ENCODE measurements at regions not wholly inside any gene's neighbourhood (a gene's known extent, or its start where the extent isn't known, plus 50 kb on each side); places are given as distances from the start of the nearest gene placed in this dataset.

GRCh38 chr7:133190650-133191049, 62.2 kb upstream of the EXOC4 start:
- Mint-ChIP-seq H3K4me1 (ENCODE audit: unreplicated experiment) (no peaks in the 10 kb centered on the region), H3K27me3 (peaks cover 15% of the 10 kb centered on the region), H3K27ac (no peak overlapping the region), H3K4me3 (no peak overlapping the region), H3K9me3 (no peaks in the 10 kb centered on the region), H3K36me3 (no peaks in the 10 kb centered on the region)
- no peak for TF ChIP-seq CTCF (conservative IDR thresholded peaks at IDR 0.05)
- no peak for DNase-seq (ENCODE audit: extremely low spot score, unreplicated experiment)

GRCh38 chr7:133191787-133192186, 61.1 kb upstream of the EXOC4 start:
- Mint-ChIP-seq H3K4me3 (no peak overlapping the region), H3K27ac (no peak overlapping the region), H3K4me1 (ENCODE audit: unreplicated experiment) (no peaks in the 10 kb centered on the region), H3K36me3 (no peaks in the 10 kb centered on the region), H3K9me3 (no peaks in the 10 kb centered on the region), H3K27me3 (peaks cover 23% of the 10 kb centered on the region)
- TF ChIP-seq CTCF (conservative IDR thresholded peaks at IDR 0.05): no peak
- no peak for DNase-seq (ENCODE audit: extremely low spot score, unreplicated experiment)

- peaks cover 6% of the 10 kb centered on the region for H3K4me1 Mint-ChIP-seq (ENCODE audit: unreplicated experiment)
- peaks cover 30% of the 10 kb centered on the region for H3K27me3 Mint-ChIP-seq
- no peak for TF ChIP-seq CTCF (conservative IDR thresholded peaks at IDR 0.05)
- no peak for DNase-seq (ENCODE audit: extremely low spot score, unreplicated experiment)
- H3K4me3 Mint-ChIP-seq: no peak overlapping the region
- H3K9me3 Mint-ChIP-seq: no peaks in the 10 kb centered on the region
- no peak overlapping the region for H3K27ac Mint-ChIP-seq
- no peaks in the 10 kb centered on the region for H3K36me3 Mint-ChIP-seq
Observed at GRCh38 chr7:133195868-133196267, 57.0 kb upstream of the EXOC4 start.

GRCh38 chr7:133196856-133197612, 55.8 kb upstream of the EXOC4 start:
- no peak overlapping the region for H3K27ac Mint-ChIP-seq
- H3K4me1 Mint-ChIP-seq (ENCODE audit: unreplicated experiment): peaks cover 6% of the 10 kb centered on the region
- DNase-seq (ENCODE audit: extremely low spot score, unreplicated experiment): no peak
- no peak for TF ChIP-seq CTCF (conservative IDR thresholded peaks at IDR 0.05)
- no peaks in the 10 kb centered on the region for H3K36me3 Mint-ChIP-seq
- no peak overlapping the region for H3K4me3 Mint-ChIP-seq
- peaks cover 26% of the 10 kb centered on the region for H3K27me3 Mint-ChIP-seq
- no peaks in the 10 kb centered on the region for H3K9me3 Mint-ChIP-seq

GRCh38 chr7:133197972-133198544, 54.8 kb upstream of the EXOC4 start:
- H3K4me3 Mint-ChIP-seq: no peak overlapping the region
- TF ChIP-seq CTCF (conservative IDR thresholded peaks at IDR 0.05): no peak
- no peaks in the 10 kb centered on the region for H3K9me3 Mint-ChIP-seq
- H3K36me3 Mint-ChIP-seq: no peaks in the 10 kb centered on the region
- H3K4me1 Mint-ChIP-seq (ENCODE audit: unreplicated experiment): peaks cover 6% of the 10 kb centered on the region
- no peak for DNase-seq (ENCODE audit: extremely low spot score, unreplicated experiment)
- H3K27me3 Mint-ChIP-seq: peaks cover 24% of the 10 kb centered on the region
- no peak overlapping the region for H3K27ac Mint-ChIP-seq
